Astrocyte (in vitro differentiated cells and primary cell): ENCODE measurements at regions not wholly inside any gene's neighbourhood (a gene's known extent, or its start where the extent isn't known, plus 50 kb on each side); places are given as distances from the start of the nearest gene placed in this dataset.

ENCODE experiments used
- CTCF ChIP-seq: IDR thresholded peaks from 2 replicates; pipeline ENCODE4 v1.5.1; 2011; ENCODE audit warnings: low read depth, mild to moderate bottlenecking, inconsistent platforms, low read length, moderate library complexity; ENCODE audit not compliant: insufficient read depth
- EZH2 ChIP-seq: IDR thresholded peaks from 2 replicates; pipeline ENCODE4 v1.6.1; 2012; ENCODE audit warnings: mild to moderate bottlenecking, low read length, inconsistent platforms; ENCODE audit not compliant: insufficient read depth

GRCh38 chr6:133187657-133188453, 53.3 kb upstream of the EYA4 start:
- no peak for TF ChIP-seq CTCF
- TF ChIP-seq EZH2, result no peak
